NT2/D1 (cell line): ENCODE measurements at regions not wholly inside any gene's neighbourhood (a gene's known extent, or its start where the extent isn't known, plus 50 kb on each side); places are given as distances from the start of the nearest gene placed in this dataset.

Source experiments
- DNase-seq: peaks from one replicate; pipeline ENCODE4 v3.0.0-alpha.2; 2011; ENCODE audit warnings: low read depth, low spot score
- H3K27me3 ChIP-seq: 2 replicates; pipeline ENCODE4 v1.6.0; 2011; ENCODE audit warnings: mild to moderate bottlenecking; ENCODE audit not compliant: insufficient read length, insufficient read depth
- H3K36me3 ChIP-seq: 2 replicates; pipeline ENCODE4 v1.6.1; 2011; ENCODE audit warnings: mild to moderate bottlenecking, low read length, mixed read lengths; ENCODE audit not compliant: insufficient read depth, insufficient read length
- H3K4me1 ChIP-seq: 2 replicates; pipeline ENCODE4 v1.5.1; 2011; ENCODE audit not compliant: insufficient read depth, insufficient read length
- H3K4me3 ChIP-seq: 2 replicates; pipeline ENCODE4 v1.5.1; 2011; ENCODE audit warnings: low read depth; ENCODE audit not compliant: insufficient read length
- H3K9ac ChIP-seq: 2 replicates; pipeline ENCODE4 v1.6.0; 2011; ENCODE audit warnings: low read depth; ENCODE audit not compliant: insufficient read length
- H3K9me3 ChIP-seq: 2 replicates; pipeline ENCODE4 v1.5.1; 2011; ENCODE audit warnings: mild to moderate bottlenecking, low read length; ENCODE audit not compliant: insufficient read depth
- SUZ12 ChIP-seq: IDR thresholded peaks from 2 replicates; pipeline ENCODE4 v1.6.1; 2011; ENCODE audit not compliant: insufficient read length, insufficient read depth; ENCODE audit errors: extremely low read depth
- YY1 ChIP-seq: IDR thresholded peaks from 2 replicates; pipeline ENCODE4 v1.6.1; 2011; ENCODE audit not compliant: insufficient read length, insufficient read depth
- ZNF274 ChIP-seq: IDR thresholded peaks from 2 replicates; pipeline ENCODE4 v1.6.1; 2011; ENCODE audit warnings: mild to moderate bottlenecking, low read depth, low read length

GRCh38 chr10:107855301-107856046 is 691.0 kb upstream of the SORCS1 start:
- Histone ChIP-seq H3K9me3 (no peaks in the 10 kb centered on the region), H3K27me3 (no peaks in the 10 kb centered on the region), H3K4me1 (no peaks in the 10 kb centered on the region), H3K4me3 (no peak overlapping the region), H3K36me3 (no peaks in the 10 kb centered on the region), H3K9ac (no peak overlapping the region)
- DNase-seq = no peak
- TF ChIP-seq ZNF274 (no peak), YY1 (no peak), SUZ12 (no peak)

- Histone ChIP-seq H3K36me3 (no peaks in the 10 kb centered on the region), H3K4me1 (no peaks in the 10 kb centered on the region), H3K9me3 (no peaks in the 10 kb centered on the region), H3K9ac (no peak overlapping the region), H3K4me3 (no peak overlapping the region), H3K27me3 (no peaks in the 10 kb centered on the region)
- no peak for TF ChIP-seq YY1
- TF ChIP-seq ZNF274 = no peak
- no peak for TF ChIP-seq SUZ12
- no peak for DNase-seq
Observed at GRCh38 chr10:107848726-107849360, 684.3 kb upstream of the SORCS1 start.

DNA sequence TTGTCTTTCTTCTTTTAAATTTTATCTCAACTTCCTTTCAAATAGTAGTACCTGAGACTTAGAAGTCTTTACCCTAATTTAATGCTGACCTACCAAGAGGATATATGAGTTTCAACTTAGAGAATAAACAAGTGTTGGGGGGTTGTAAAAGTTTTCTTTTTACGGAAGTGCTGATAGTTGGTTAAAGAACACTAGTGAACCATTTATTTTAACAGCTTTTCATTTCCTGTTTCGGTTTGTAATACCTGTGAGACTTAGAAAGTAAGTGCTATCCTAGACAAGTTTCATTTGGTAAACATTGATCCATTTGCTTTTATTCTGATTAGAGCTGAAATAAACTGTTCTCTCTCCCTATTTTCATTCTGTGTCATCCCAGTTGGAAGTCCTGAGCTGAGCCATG is 683.1 kb upstream of the SORCS1 start:
- H3K9ac ChIP-seq = no peak overlapping the region
- H3K4me1 ChIP-seq = no peaks in the 10 kb centered on the region
- no peaks in the 10 kb centered on the region for H3K27me3 ChIP-seq
- no peak for TF ChIP-seq ZNF274
- TF ChIP-seq SUZ12 = no peak
- no peak for TF ChIP-seq YY1
- no peaks in the 10 kb centered on the region for H3K36me3 ChIP-seq
- H3K4me3 ChIP-seq = no peak overlapping the region
- no peaks in the 10 kb centered on the region for H3K9me3 ChIP-seq
- no peak for DNase-seq

- Histone ChIP-seq H3K36me3 (no peaks in the 10 kb centered on the region), H3K27me3 (no peaks in the 10 kb centered on the region), H3K4me1 (no peaks in the 10 kb centered on the region), H3K9me3 (no peaks in the 10 kb centered on the region), H3K4me3 (no peak overlapping the region), H3K9ac (no peak overlapping the region)
- DNase-seq = no peak
- no peak for TF ChIP-seq ZNF274
- TF ChIP-seq YY1 = no peak
- no peak for TF ChIP-seq SUZ12
Observed at GRCh38 chr10:107834706-107835105, 670.2 kb upstream of the SORCS1 start.

DNA sequence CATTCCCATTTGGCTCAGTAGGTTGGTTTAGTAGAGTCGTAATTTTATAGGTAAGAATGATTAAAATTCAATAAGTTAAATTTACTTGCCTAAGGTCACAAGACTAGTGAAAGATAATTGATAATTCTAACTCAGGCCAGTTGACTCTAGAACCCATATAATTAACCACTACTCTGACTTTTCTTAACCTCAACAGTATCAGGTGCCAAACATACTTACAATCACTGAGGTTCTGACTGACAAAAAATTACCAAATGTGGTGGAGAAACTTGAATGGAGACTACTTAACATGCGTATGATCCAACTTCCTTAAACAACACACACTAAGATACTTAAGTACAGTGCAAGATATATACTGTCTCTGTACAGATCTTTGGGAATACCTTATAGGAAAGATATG is 667.3 kb upstream of the SORCS1 start:
- Histone ChIP-seq H3K36me3 (no peaks in the 10 kb centered on the region), H3K4me1 (no peaks in the 10 kb centered on the region), H3K27me3 (no peaks in the 10 kb centered on the region), H3K4me3 (no peak overlapping the region), H3K9ac (no peak overlapping the region), H3K9me3 (no peaks in the 10 kb centered on the region)
- TF ChIP-seq ZNF274 (no peak), YY1 (no peak), SUZ12 (no peak)
- DNase-seq = no peak

DNA sequence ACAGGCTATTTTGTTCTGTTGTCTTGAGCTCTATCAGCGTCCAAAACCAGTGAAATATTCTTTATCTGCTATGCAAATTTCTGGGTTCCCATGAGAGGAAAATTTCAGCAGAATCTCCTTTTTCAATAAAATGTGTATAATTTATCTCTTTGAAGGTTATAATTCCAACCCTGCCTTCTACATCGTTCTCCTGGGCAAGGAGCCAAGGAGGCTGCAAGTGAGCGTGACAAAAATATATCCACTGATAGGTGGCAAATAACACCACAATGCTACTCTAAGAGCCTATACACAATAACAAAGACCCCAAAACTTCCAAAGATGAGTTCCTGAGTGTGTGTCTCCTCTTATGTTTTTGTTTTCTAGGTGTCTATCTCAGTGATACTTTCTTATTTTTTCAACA is 664.7 kb upstream of the SORCS1 start:
- Histone ChIP-seq H3K36me3 (no peaks in the 10 kb centered on the region), H3K9ac (no peak overlapping the region), H3K4me1 (no peaks in the 10 kb centered on the region), H3K9me3 (no peaks in the 10 kb centered on the region), H3K27me3 (no peaks in the 10 kb centered on the region), H3K4me3 (no peak overlapping the region)
- TF ChIP-seq YY1 (no peak), SUZ12 (no peak), ZNF274 (no peak)
- no peak for DNase-seq

GRCh38 chr10:107826171-107826570 is 661.7 kb upstream of the SORCS1 start:
- Histone ChIP-seq H3K4me1 (no peaks in the 10 kb centered on the region), H3K9me3 (no peaks in the 10 kb centered on the region), H3K4me3 (no peak overlapping the region), H3K27me3 (no peaks in the 10 kb centered on the region), H3K36me3 (no peaks in the 10 kb centered on the region), H3K9ac (no peak overlapping the region)
- no peak for DNase-seq
- no peak for TF ChIP-seq ZNF274
- TF ChIP-seq SUZ12 = no peak
- TF ChIP-seq YY1 = no peak
